CD4-positive, alpha-beta T cell treated with Interleukin-4 for 4 hours (primary cell): ENCODE measurements at regions not wholly inside any gene's neighbourhood (a gene's known extent, or its start where the extent isn't known, plus 50 kb on each side); places are given as distances from the start of the nearest gene placed in this dataset.
"Not testable (repeated sequence)": the region's sequence is repeated elsewhere in the genome, so short reads cannot be mapped to it uniquely, and the experiment has no call there.

Source experiments
- DNase-seq: peaks from one replicate; pipeline ENCODE4 v3.0.0-alpha.2; 2020

DNA sequence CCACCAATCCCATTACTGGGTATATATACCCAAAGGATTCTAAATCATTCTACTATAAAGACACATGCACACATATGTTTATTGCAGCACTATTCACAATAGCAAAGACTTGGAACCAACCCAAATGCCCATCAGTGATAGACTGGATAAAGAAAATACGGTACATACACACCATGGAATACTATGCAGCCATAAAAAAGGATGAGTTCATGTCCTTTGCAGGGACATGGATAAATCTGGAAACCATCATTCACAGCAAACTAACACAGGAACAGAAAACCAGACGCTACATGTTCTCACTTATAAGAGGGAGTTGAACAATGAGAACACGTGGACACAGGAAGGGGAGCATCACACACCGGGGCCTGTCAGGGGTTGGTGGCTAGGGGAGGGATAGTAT lies 154.3 kb downstream of the TPBG start:
- DNase-seq: not testable (repeated sequence)

DNA sequence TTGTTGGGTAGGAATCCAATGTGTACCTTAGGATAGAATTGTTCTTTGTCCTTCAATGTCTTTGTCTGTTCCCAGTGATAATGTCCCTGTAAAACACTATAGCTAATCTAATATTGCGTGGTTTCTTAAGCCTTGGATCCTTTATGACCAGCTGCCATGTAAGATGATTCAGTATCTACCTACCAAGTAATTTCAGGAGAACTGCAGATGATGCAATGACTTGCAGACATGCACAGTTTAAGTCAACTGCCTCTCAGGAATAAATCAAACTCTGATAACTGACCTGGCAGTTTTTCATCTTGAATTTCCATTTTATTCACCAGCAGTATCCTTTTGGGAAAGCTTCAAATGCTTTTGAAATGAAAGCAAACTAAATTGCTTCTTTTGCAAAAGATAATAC lies 157.8 kb downstream of the TPBG start:
- DNase-seq: no peak

DNA sequence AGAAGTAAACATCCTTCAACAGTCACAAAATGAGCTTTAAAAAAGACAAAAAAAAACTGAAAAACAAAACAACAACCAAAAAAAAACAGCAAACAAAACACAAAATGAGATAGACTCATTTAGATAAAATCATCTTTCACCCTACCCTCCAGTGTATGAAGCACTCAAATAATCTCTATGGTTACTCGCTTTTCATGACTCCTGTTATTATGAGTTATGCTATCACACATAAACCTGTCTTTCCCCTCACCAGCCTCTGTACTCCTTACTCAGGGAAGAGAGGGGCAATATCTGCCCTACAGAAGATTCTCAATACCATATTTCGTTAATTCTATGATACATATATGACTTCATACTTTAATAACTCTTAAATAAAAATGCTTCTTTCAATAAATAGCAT lies 158.2 kb downstream of the TPBG start:
- no peak for DNase-seq

DNA sequence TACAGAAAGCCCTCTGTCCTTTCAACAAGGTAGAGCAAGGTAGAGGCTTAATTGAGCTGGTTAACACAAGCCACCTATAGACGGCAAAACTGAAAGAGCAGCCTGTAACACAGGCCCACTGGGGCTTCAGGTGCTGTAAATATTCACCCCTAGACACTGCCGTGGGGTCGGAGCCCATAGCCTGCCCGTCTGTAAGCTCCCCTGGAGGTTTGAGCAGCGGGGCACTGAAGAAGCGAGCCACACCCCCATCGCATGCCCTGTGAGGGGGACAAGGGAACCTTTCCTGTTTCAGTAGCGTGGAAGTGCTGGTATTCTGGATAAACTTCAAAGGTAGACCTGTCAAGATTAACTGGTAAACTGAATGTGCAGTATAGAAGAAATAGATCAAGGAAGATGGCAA lies 160.4 kb downstream of the TPBG start:
- no peak for DNase-seq

GRCh38 chr6:82525775-82526495 lies 162.3 kb downstream of the TPBG start:
- no peak for DNase-seq

DNA sequence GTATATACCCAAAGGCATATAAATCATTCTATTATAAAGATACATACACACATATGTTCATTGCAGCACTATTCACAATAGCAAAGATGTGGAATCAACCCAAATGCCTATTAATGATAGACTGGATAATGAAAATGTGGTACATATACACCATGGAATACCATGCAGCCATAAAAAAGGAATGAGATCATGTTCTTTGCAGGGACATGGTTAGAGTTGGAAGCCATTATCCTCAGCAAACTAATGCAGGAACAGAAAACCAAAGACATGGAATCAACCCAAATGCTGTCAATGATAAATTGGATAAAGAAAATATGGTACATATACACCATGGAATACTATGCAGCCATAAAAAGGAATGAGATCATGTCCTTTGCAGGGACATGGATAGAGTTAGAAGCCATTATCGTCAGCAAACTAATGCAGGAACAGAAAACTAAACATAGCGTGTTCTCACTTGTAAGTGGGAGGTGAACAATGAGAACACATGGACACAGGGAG lies 166.4 kb downstream of the TPBG start:
- not testable (repeated sequence) for DNase-seq

- DNase-seq: no peak
Measured at GRCh38 chr6:82534876-82535275, 171.3 kb downstream of the TPBG start.

- not testable (repeated sequence) for DNase-seq
Measured at GRCh38 chr6:82549480-82549879, 185.9 kb downstream of the TPBG start.

DNA sequence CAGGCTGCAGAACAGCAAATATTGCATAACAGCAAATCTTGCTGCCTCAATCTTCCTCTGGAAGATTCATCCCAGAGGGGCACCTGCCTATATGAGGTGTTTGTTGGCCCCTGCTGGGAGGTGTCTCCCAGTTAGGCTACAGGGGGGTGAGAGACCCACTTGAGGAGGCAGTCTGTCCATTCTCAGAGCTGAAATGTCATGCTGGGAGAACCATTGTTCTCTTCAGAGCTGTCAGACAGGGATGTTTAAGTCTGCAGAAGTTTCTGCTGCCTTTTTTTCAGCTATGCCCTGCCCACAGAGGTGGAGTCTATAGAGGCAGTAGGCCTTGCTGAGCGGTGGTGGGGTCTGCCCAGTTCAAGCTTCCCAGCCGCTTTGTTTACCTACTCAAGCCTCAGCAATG lies 187.7 kb downstream of the TPBG start:
- not testable (repeated sequence) for DNase-seq

DNA sequence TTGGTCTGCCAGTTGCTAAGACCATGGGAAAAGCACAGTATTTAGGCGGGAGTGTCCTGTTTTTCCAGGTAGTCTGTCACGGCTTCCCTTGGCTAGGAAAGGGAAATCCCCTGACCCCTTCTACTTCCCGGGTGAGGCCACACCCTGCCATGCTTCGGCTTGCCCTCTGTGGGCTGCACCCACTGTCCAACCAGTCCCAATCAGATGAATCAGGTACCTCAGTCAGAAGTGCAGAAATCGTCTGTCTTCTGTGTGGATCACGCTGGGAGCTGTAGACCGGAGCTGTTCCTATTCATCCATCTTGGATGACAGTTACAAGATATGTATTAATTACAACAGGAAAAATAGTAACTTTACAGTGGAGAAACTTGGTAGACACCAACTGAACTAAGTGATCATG lies 188.2 kb downstream of the TPBG start:
- DNase-seq: no peak

DNA sequence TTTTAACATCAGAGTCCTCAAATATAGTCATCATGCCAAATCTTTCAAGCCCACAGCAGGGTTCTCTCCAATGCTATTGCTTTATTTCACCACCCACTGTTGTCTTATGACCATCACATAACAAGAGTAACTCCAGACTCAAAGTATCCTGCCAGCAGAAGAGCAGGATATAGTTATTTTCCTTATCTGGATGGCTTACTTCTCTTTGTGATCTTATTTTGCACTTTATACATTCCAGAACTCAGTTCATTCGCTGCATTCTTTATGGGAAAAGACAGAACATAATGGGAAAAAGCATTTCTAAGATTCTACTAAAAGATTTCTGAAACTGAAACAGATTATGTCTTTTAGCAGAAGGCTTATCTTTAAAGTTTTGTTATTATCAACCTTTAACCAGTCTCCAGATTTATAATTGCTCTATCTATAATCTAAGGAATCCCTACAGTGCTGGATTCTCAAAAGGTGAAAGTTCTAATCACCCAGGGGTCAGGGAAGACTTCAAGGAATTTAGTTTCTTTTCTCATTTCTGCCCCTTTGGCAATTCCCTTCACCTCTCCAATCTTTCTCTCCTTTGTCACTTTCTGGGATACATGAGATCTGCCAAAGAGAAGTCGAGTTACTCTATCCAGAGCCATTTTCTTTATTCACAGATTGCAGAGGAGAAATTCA lies 190.4 kb downstream of the TPBG start:
- no peak for DNase-seq

GRCh38 chr6:82554666-82555065 lies 191.0 kb downstream of the TPBG start:
- DNase-seq: no peak

DNA sequence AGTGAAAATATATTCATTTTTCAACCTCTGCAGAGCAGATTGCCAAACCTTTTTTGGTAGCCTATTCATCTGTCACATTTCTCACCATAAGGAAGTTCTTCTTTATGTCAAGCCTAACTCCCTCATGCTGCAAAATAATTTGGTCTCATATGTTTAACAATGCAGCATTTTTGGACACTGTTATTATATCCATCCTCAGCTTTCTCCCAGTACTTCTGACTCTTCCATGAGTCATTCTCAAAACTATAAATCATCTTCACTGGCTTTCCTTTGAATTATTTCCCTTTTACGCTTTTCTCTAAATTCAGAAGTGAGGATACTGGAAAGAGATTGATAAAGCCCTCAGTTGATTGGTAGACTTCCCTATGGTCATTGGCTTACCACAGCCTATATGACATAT lies 192.2 kb downstream of the TPBG start:
- no peak for DNase-seq

DNA sequence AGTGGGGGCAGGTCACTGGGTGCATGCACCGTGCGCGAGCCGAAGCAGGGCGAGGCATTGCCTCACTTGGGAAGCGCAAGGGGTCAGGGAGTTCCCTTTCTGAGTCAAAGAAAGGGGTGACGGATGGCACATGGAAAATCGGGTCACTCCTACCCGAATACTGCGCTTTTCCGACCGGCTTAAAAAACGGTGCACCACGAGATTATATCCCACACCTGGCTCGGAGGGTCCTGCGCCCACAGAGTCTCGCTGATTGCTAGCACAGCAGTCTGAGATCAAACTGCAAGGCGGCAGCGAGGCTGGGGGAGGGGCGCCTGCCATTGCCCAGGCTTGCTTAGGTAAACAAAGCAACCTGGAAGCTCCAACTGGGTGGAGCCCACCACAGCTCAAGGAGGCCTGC lies 194.9 kb downstream of the TPBG start:
- DNase-seq: not testable (repeated sequence)

DNA sequence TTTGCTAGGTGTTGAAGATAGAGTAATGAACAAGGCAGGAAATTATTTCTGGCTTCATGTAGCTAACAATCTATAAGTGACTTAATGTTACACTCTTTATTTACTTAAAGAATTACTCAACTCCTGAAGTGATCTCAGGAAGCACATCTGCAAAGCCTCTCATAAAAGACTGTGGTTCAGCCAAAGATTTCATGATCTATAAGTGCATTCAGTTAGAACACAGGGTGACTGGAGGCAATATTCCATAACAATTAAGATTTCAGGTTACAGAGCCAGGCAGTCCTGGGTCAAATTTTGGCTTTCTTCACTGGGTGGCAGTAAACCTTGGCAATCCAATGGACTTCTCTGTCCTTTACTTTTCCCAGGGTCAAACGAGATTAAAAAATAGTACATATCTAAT lies 204.0 kb downstream of the TPBG start:
- no peak for DNase-seq

GRCh38 chr6:82568290-82568993 lies 204.8 kb downstream of the TPBG start:
- DNase-seq: no peak

DNA sequence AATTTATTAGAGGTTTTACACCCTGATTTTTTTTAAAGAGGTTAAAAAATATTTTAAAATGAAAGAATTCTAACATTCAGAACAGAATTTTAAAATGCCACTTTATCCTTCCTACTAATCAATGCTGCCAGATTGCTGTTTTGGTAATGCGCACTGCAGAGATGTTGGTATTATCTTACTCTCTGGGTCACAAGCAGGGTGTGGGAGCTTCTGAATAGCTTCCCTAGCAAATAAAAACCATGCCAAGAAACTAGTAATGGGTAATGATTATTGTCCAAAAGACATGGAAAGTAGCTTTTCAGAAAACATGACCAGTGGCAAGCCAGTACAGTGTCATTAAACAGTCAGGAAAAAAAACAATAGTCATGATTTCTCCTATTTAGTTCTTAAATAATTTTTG lies 205.4 kb downstream of the TPBG start:
- DNase-seq: no peak

GRCh38 chr6:82570083-82570482 lies 206.5 kb downstream of the TPBG start:
- DNase-seq: no peak

DNA sequence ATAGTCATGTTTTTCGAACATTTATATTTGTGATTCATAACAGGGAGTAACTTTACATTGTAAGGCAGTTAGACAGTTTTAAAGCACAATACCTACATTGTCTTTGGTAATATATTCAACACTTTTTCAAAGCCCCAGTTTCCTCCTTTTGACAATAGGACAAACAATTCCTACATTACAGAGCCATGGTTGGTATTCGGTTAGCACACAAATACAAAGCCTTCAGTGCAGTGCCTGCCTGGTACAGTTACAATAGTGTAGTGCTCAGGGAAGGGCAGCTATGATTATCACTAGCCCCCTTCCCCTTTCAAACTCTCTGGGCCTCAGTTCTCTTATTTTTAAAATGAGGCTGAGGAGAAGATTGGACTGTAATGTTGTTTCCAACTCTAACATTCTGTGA lies 207.8 kb downstream of the TPBG start:
- no peak for DNase-seq

GRCh38 chr6:82573254-82573972 lies 209.8 kb downstream of the TPBG start:
- DNase-seq: no peak

DNA sequence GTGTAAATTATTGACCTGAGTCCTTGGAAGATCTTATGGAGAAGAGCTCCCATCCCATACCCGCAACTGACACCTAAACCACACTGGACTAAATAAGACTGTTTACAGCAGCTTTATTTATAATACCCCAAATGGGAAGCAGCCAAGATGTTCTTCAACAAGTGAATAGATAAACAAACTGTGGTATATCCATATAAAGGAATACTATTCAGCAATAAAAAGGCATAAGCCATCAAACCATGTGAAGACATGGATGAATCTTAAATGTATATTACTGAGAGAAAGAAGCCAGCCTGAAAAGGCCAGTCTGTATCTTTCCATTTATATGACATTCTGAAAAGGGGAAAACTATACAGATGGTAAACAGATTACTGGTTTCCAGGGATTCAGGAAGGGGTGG lies 212.7 kb downstream of the TPBG start:
- no peak for DNase-seq

DNA sequence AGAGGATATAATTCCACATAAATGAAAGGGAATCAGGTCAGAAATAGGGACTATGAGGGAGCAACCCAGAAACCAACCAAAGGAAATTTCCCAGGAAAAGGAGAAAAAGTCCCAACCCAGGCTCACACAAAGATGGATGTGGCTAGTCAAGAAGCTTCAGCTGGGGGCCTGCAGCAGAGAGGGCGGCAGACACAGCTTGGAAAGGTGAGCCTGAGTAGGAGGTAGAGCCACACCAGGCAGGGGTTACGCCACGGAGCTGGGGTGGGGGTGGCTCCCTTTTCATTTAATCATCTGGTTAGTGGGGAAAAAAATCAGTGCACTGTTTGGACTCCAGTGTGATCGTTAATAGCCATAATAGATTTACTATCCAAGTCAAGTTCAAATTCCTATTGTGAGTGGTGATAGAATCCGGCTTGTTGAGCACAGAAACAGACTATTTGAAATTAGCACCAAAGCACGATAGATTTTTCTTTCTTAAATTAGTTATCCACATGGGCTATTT lies 220.6 kb downstream of the TPBG start:
- DNase-seq: no peak

DNA sequence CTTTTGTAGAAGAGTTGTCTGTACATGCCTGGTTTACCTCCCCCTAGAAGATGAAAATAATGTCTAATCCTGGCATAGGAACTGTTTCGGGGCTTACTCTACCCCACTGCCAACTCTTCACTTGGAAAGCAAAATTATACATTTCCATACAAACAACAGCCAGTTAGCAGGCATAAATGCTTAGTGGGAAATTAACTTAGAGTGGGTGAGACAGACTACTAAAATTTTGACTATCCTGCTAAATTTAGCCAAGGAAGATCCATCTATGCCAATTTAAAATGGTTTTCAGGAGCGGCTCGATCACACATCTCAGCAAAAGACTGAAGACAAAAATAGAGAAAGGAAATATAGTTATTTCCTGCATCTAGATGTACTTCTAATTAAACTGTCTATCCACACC lies 221.2 kb downstream of the TPBG start:
- no peak for DNase-seq
